ENCODE measurements at regions not wholly inside any gene's neighbourhood (a gene's known extent, or its start where the extent isn't known, plus 50 kb on each side); places are given as distances from the start of the nearest gene placed in this dataset.

- in situ Hi-C loops (cut with MboI; ENCODE audit: low sequenced_read_pairs) = no loop called here
Measured at GRCh38 chr6:143621876-143622605, 55.7 kb upstream of the PHACTR2 start.

- in situ Hi-C loops (cut with MboI; ENCODE audit: low sequenced_read_pairs) = no loop called here
Measured at GRCh38 chr6:143621159-143621873, 56.4 kb upstream of the PHACTR2 start.

GRCh38 chr6:143620447-143620846, 57.3 kb upstream of the PHACTR2 start:
- in situ Hi-C loops (cut with MboI; ENCODE audit: low sequenced_read_pairs) = no loop called here

GRCh38 chr6:143619824-143620401, 57.9 kb upstream of the PHACTR2 start:
- in situ Hi-C loops (cut with MboI; ENCODE audit: low sequenced_read_pairs) = no loop called here

GRCh38 chr6:143616741-143617140, 61.0 kb upstream of the PHACTR2 start:
- in situ Hi-C loops (cut with MboI; ENCODE audit: low sequenced_read_pairs) = no loop called here

GRCh38 chr6:143615785-143616184, 62.0 kb upstream of the PHACTR2 start:
- in situ Hi-C loops (cut with MboI; ENCODE audit: low sequenced_read_pairs) = no loop called here

GRCh38 chr6:143614235-143614634, 63.5 kb upstream of the PHACTR2 start:
- in situ Hi-C loops (cut with MboI; ENCODE audit: low sequenced_read_pairs) = no loop called here

GRCh38 chr6:143613749-143614148, 64.0 kb upstream of the PHACTR2 start:
- in situ Hi-C loops (cut with MboI; ENCODE audit: low sequenced_read_pairs) = no loop called here

GRCh38 chr6:143612186-143612585, 65.6 kb upstream of the PHACTR2 start:
- in situ Hi-C loops (cut with MboI; ENCODE audit: low sequenced_read_pairs) = no loop called here

GRCh38 chr6:143611580-143611979, 66.2 kb upstream of the PHACTR2 start:
- in situ Hi-C loops (cut with MboI; ENCODE audit: low sequenced_read_pairs) = no loop called here

GRCh38 chr6:143609972-143610371, 67.8 kb upstream of the PHACTR2 start:
- in situ Hi-C loops (cut with MboI; ENCODE audit: low sequenced_read_pairs) = no loop called here

GRCh38 chr6:143609501-143609900, 68.3 kb upstream of the PHACTR2 start:
- in situ Hi-C loops (cut with MboI; ENCODE audit: low sequenced_read_pairs) = no loop called here

- in situ Hi-C loops (cut with MboI; ENCODE audit: low sequenced_read_pairs) = no loop called here
Measured at GRCh38 chr6:143608906-143609305, 68.9 kb upstream of the PHACTR2 start.

GRCh38 chr6:143607974-143608373, 69.8 kb upstream of the PHACTR2 start:
- in situ Hi-C loops (cut with MboI; ENCODE audit: low sequenced_read_pairs) = no loop called here

- in situ Hi-C loops (cut with MboI; ENCODE audit: low sequenced_read_pairs) = no loop called here
Measured at GRCh38 chr6:143607168-143607567, 70.6 kb upstream of the PHACTR2 start.

- in situ Hi-C loops (cut with MboI; ENCODE audit: low sequenced_read_pairs) = no loop called here
Measured at GRCh38 chr6:143605906-143606521, 71.8 kb upstream of the PHACTR2 start.

- in situ Hi-C loops (cut with MboI; ENCODE audit: low sequenced_read_pairs) = no loop called here
Measured at GRCh38 chr6:143603455-143603854, 74.3 kb upstream of the PHACTR2 start.

GRCh38 chr6:143601504-143601903, 76.3 kb upstream of the PHACTR2 start:
- in situ Hi-C loops (cut with MboI; ENCODE audit: low sequenced_read_pairs) = no loop called here

- in situ Hi-C loops (cut with MboI; ENCODE audit: low sequenced_read_pairs) = no loop called here
Measured at GRCh38 chr6:143600821-143601220, 76.9 kb upstream of the PHACTR2 start.

GRCh38 chr6:143598466-143599080, 79.2 kb upstream of the PHACTR2 start:
- in situ Hi-C loops (cut with MboI; ENCODE audit: low sequenced_read_pairs) = no loop called here

GRCh38 chr6:143596866-143597265, 80.9 kb upstream of the PHACTR2 start:
- in situ Hi-C loops (cut with MboI; ENCODE audit: low sequenced_read_pairs) = no loop called here

Data from HL-60/S4 treated with phorbol 12-myristate 13-acetate at 8.2 ng/mL for 4 days and 3 days (cell line).